ENCODE measurements at regions not wholly inside any gene's neighbourhood (a gene's known extent, or its start where the extent isn't known, plus 50 kb on each side); places are given as distances from the start of the nearest gene placed in this dataset.
"Not testable (repeated sequence)": the region's sequence is repeated elsewhere in the genome, so short reads cannot be mapped to it uniquely, and the experiment has no call there.

DNA sequence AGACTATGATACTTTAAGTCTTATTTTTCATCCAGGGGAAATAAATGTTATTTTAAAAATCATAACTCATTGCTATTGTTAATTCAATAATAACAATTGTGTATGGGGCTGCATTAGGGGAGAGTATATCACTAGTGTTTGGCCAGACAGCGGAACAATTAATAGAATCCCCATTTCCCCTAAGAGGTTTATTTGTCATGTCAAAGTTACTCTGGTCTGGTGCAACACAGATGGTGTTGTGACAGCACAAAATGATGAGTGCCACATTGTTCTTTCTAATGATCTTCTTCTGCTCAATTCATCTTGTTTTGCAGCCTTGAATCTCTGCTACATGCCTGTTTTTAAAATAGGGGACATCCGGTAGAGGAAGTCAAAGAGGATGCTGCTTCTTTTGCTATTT, 351.6 kb downstream of the NSUN3 start:
- no peak for DNase-seq

DNA sequence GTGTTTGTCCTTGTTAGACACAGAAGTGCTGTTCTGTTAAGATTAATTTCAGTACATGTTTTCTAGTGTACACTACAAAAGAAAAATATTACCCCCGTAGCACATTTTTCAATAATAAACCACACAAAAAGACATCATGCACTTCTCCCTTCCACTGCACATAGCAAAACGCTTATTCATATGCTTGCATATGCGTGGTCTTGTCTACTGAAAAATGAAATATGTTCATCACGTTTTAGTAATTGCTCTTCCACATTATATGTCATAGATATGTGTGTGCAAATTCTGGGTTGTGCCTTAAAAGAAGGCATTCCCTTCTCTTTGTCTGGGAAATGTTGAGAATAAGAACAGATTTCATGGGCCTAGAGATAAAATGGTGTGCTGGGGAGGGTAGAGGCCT, 353.9 kb downstream of the NSUN3 start:
- DNase-seq = no peak

DNA sequence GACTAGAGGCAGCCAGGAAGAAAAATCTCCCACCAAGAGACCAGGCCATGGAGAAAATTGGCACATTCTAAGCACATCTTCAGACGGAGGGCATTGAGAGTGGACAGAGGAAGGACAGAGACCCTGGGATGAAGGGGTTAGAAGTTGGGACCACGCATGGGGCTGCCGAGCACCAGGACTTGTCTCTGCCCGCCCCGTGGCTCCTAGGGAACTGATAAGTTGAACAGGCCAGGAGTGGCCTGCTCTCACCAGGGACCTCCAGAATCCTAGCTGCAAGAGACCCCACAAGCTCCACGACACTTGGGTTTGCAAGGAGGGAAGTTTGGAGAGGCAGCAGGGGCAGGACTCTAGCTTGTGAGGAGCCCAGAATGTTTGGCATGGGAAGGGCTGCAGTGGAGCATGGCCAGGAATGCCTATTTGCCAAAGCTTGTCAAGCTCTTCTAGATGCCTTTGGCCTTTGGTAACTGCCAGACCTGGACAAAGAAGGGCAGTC, 355.1 kb downstream of the NSUN3 start:
- no peak for DNase-seq

DNA sequence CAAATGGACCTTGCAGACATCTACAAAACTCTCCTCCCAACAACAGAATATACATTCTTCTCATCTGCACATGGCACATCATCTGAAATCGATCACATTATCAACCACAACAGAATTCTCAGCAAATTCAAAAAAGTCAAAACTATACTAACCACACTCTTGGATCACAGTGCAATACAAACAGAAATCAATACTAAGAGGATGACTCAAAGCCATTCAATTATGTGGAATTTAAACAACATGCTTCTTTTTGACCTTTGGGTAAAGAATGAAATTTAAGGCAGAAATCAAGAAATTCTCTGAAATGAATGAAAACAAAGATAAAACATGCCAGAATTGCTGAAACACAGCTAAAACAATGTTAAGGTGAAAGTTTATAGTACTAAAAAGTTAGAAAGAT, 358.1 kb downstream of the NSUN3 start:
- DNase-seq = no peak

DNA sequence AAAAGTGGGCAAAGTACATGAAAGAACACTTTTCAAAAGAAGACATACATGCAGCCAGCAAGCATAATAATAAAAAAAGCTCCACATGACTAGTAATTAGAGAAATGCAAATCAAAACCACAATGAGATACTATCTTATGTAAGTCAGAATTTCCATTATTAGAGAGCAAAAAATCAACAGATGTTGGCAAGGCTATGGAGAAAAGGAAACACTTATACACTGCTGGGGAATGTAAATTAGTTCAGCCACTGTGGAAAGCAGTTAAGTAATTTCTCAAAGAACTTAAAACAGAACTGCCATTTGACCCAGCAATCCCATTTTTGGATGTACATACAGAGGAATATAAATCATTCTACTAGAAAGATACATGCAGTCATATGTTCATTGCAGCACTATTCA, 360.7 kb downstream of the NSUN3 start:
- no peak for DNase-seq

DNA sequence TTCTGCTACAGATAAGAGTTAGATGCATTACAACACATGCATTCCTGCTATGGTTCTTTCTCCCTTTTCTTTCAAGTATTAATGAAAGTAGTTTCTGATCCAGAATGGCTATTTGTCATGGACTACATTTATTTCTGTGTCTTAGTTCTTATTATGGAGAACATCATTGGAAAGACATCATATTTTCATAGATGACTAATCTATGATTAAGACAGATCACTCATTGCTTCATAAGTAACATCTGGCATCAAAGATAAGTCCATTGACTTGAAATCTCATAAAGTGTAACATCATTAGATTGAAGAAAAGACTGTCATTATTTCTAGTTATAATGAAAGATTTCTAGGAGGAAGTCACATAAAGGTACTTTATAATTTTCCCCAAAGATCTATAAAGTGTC, 366.7 kb downstream of the NSUN3 start:
- no peak for DNase-seq

DNA sequence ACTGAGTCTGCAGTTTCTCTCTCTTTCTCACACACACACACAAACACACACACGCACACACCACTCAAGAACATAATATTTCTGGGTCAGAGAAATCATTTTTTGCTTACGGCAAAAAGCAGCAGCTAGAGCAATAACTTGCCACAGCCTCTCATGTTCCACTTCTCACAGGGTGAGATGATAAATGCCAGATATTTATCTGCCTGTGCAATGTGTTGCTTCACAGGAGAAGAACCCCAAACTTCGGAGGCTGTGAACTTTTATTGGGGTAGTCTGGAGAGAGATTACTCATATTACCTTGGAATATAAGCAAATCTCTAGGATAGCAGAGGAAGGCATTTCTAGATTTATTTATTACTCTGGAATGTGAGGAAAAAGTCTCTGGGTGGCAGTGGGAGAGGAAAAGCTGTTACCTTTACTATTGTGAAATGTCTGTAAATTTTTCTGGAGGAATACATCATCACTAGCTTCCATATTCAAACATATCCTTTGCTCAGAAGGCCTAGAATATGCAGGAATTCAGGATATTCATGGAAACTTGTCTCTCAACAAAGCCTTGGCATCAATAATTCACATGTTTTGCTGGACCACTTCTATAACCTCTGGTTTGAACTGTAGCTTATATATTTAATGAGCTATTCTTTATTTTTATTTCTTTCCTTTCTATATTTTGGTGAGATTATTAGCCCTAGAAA, 369.2 kb downstream of the NSUN3 start:
- DNase-seq = no peak

DNA sequence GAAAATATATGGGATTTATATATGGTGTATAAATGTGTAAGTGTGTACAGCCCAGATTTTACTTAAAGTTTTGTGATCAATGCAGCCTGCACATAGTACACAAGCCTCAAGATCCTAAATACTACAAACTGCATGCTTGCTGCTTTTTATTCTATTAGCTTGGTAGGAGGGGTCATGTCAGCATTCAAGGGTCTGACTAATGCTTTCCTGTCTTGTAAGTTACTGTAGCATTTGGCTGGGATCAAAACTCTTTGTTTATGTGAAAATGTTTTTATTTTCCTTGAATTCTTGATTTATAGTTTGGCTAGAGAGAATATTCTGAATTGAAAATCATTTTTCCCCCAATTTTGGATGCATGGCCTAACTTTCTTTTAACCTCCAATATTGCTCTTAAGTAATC, 370.9 kb downstream of the NSUN3 start:
- no peak for DNase-seq

DNA sequence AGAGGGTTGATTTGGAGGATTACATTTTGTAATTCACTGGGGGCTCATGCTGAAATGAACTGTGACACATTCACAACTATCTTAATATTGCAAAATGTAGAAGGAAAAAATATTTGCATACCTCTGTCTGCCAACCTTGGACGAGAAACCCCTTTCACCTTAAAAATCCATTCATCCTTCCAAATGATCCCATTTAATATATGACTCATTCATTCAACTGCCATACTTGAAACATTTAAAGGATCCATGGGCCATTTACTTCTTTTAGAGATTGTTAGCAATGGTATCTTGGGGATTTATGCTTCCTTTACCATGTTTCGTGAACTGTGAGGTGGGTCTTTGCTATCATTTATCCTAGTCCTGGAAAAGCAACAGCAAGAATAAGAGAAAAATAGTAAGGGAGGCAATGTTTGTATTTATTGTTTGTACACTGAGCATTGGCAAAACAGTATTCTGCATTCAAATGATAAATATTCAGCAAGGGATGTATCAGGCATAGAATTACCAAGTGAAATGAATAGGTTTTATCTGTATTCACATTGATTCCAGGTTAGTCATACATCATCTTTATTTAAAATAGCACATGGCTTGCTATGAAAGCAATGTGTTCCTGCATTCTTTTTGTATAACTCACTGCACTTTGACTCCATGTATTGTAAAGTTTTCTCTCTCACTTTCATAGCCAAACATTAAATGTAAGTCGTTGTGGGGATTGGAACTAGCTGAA, 378.1 kb downstream of the NSUN3 start:
- no peak for DNase-seq

DNA sequence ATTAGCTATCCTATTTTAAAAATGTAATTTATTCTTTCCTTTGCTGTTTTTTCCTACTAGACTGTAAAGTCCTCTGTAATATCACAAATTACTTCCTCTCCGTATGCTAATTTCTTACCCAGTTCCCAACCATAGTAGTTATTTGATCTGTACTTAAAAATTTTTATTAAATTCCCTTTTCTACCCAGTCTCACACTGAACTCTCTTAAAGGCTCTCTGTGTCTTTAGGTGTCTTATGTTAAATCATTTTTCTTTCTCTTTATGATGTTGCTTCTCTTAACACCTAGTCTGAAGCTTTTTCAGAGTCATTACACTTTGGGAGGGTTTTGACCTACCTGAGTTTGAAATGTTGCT, 378.6 kb downstream of the NSUN3 start:
- DNase-seq = no peak

DNA sequence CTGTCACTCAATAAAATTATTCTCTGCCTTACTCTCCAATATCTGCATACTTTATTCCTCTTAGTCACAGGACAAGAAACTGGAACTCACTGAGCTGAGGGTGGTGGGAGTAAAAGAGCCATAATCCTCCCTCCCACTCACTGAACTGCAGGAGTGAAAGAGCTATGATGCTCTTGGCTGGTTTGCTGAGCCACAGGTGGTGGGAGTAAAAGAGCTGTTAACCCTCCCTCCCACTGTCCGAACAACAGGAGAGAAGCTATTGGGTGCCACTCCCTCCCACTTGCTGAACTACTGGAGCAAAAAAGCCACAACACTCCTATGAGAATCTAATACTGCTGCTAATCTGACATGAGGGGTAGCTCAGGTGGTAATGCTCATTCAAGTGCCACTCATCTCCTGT, 391.0 kb downstream of the NSUN3 start:
- no peak for DNase-seq

DNA sequence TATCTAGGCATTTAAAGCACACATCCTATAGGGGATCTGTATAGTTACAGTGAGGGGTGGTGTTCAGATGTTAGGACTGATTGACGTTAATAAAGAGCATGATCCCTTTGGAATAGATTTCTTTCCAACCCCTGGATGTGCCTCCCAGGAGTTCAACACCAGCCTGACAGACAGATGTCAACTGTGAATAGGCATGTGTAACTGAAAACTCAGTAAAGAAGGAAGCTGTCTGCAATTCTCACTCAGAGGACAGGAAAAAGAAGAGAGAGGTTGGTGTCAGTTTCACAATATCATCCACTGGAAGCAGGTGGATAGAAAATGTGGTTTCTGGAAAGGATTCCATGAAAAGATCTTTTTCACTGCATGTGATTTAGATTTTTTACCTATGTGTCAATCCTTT, 396.3 kb downstream of the NSUN3 start:
- no peak for DNase-seq

DNA sequence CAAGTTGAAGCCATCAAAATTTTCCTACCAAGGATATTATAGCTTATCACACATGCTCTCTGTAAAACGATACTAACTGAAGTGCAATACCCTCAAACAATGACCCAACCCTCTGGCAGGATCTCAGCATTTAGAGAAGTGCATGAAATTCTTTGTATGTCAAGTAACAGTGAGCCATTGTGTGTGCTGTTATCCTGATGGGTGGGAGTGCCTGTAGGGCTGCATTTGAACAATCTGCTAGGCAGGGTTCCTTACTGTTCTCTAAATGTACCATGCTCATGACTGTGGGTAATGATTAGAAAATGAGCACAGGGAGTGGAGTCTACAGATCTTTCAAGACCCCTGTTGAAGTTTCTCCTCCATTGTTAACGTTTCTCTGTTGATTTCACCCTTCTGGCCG, 398.1 kb downstream of the NSUN3 start:
- no peak for DNase-seq

DNA sequence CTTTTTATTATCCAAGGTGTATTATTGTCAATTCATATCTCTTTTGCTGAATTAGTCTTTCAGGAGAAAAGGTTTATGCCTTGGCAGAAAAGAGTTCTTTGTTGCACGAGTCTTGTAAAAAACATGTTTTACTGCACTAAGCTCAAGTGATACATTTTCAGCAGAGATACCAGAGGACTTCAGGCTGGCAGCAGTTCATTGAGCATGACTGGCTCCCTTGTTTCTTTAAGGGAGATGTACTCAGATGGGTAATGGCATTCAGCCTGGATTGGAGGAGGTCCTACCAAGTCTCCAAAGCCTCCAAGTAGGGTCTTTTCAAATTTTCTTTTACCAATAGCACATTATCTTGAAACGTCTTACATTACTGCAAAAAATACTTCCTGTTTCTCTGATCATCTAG, 400.1 kb downstream of the NSUN3 start:
- DNase-seq = no peak

DNA sequence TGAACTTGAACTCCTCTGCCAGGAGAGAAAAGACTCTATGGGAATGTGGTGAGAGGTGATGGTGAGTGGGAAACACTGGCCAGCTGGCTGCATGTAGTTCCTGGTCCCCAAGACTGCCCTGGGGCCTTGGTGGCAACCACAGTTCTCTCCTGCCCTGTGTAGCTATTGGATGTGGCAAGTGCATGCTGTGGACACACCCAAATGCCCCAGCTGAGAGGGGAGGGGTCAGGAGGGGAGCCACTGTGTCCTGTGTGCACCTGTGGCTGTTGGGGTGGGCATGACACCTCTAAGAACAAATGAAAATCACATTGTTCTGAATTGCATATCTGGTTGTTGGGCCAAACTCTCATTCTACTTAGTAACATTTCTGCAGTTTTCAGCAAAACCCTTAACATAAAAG, 409.6 kb downstream of the NSUN3 start:
- DNase-seq = no peak

DNA sequence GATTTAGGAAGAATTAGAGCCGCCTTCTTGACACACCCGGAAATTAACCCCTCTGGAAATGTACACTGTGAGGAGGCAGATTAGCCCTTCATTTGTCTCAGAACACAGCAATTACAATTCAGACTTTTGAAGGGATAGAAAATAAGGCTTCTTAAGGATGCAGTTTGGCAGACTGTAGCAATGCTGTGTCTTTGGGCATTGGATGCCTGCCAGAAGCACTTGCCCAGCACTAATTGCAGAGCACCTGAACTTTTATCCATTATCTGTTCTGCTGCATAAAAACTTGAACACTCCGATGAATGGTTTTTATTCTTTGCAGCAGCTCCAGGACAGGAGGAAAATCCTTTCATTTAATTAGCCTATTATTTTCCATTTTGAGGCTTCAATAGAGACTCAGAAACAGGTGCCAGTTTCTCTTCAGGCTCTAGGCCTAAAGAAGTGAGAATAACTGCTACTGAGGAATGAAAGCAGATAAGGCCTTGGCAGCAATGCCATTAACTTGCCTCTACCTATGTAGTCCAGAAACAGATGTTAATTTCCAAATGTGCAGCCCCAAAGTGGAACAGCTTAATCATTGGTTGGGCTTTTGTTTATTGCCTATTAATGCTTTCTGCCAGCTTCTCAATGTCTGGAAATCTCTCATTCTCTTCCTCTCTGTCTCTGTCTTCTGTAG, 418.5 kb downstream of the NSUN3 start:
- no peak for DNase-seq

DNA sequence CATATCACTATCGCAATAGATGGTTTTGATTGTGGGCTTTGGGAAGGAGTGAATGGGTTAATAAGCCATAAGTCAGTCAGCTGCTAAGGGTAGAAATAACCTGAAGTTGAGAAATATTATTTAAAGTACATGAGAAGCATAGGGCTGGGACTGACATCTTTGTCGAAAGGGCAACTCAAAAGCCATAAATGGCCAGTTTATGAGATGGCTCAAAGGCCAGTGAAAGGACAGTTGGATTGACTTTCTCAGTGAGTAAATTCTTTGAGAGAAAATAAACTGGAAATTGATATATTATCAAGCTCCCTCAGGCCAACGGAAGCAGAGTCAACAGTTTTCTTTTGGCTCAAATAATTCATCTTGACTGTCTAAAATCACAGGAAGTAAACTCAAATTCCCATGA, 419.8 kb downstream of the NSUN3 start:
- no peak for DNase-seq

DNA sequence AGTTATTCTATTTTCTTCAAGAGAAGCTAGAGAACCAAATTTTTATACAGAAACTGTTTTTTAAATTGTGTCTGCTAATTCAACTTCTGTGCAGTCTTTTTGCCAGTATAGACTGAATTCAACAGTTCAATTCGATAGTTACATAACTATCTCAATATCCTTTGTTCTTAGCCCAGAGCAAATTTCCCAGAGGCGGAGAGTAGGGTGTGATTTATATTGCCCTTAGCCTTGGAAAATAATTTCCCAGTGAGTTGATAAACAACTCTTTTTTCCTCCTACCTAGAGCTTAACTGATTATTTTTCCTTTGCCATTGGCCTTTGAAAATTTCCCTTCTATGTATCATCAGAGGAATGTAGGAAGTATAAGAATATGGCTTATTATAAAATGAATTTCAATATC, 420.5 kb downstream of the NSUN3 start:
- DNase-seq = no peak

DNA sequence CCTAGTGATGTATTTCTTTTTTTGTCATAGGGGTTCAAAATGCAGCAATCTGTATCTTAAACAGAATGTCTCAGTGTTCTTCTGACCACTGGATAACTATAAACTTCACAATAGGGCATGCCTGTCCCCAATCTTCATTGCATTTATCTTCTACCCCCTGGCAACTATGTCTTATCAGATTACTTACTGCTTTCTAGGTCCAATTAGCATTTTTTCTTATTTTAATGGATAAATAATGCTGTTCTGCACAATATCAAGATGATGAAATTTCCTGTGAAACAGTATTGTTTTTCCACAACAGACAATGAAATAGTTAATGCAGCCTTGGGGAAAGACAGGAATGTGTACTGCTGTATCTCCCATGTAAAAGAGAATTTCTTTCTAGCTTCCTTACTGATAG, 432.1 kb downstream of the NSUN3 start:
- DNase-seq = no peak

DNA sequence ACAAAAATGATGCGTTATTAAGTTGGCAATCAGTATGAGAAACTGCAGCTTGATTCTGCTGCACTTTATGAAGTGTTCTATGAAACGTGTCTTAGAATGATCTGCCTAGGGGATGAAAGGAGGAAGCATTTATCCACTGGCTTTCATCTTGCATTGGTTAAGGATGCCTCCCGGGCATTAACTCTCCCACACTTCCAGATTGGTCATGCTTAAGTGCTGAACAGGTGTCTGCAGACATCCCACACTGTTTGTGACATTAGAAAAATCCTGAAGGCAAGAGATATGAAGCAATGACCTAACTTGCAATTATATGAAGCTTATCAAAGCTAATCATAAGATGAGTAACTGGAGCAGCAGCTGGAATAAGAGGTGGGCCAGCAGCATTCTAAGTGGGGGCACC, 437.3 kb downstream of the NSUN3 start:
- no peak for DNase-seq

DNA sequence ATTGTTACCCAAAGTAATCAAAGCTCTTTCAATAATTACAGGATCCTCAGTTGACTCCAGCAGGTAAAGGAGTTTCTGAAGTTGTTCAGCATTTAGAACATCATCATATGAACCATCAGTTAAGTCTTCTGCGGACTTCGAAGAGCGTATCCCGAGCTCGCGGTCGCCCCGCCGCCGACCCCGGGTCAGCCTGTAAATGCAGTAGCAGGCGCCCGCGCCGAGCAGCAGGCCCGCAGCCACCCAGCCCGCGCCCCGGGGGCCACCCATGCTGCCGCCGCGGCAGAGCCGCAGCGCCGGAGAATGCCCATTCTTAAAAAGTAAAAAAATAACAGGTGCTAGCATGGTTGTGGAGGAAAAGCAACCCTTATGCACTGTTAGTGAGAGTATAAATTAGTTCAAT, 444.5 kb downstream of the NSUN3 start:
- DNase-seq = not testable (repeated sequence)

DNA sequence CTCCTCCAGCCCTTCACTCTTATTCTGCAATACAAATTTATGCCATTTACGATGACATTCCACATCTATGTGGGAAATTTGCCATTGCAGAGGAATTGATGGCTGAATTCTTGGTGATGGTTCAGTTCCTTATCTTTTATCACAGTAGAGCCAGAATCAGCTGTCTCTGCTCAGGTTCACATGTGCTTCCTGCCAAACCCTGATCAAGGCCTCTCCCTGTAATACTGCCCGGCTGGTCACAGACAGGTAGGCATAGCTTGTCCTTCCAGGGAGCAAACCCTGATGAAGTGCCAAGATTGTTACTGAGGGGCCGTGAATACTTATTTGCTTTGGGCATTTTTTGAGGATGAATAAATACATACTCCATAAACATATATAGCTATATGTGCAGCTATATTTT, 450.0 kb downstream of the NSUN3 start:
- DNase-seq = no peak

DNA sequence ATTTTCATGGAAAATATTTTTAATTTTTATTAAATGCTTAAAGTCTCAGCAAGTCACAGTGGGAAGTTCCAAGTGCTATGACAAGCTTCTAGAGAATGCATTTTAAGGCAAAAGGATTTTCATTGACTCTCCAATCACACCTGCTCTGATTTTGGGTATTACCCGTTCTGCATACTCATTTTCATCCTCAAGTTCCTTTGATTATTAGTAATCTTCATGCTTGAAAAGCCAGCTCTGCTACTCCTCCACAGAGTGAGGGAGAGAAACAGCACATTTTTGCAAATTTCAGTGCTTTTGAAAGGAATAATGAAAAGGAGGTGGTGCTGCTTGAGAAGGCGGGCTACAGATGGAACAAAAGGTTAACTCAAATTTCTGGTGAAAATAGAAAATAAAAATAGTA, 450.7 kb downstream of the NSUN3 start:
- DNase-seq = no peak

DNA sequence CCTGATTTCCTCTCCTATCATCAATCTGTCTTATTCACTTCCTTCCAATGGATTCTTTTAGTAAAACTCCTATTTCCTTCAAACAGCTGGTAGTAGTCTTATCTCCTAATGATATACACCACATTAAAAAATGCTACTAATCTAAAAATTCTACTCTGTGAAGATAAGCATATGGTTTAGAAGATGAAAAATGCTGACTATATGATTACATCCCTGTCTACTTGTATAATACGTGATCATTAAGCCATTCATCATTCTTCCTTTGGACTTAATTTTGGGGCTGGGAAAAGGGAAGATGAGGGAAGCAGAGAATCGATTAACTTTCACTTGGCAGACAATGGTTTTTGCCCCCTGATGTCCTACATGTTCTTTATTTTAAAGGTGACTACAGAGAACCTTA, 453.1 kb downstream of the NSUN3 start:
- no peak for DNase-seq

Measured in hippocampal formation (tissue), 2 donors.